Left ventricle myocardium inferior (tissue), 1 donor: ENCODE measurements at regions not wholly inside any gene's neighbourhood (a gene's known extent, or its start where the extent isn't known, plus 50 kb on each side); places are given as distances from the start of the nearest gene placed in this dataset.
A peak's percentile ranks its signal among the peaks of the same experiment; 100 is the strongest.
"Not testable (repeated sequence)": the region's sequence is repeated elsewhere in the genome, so short reads cannot be mapped to it uniquely, and the experiment has no call there.

Experiments
- DNase-seq: peaks from one replicate; pipeline ENCODE4 v3.0.0-alpha.2; 2020
- H3K27ac ChIP-seq: fragments of 200-600 bp; replicated peaks from 2 replicates; pipeline ENCODE4 v1.8.0; 2021
- H3K27me3 ChIP-seq: fragments of 200-600 bp; 2 replicates; pipeline ENCODE4 v1.8.0; 2021; ENCODE audit warnings: low read depth
- H3K36me3 ChIP-seq: fragments of 200-600 bp; 2 replicates; pipeline ENCODE4 v1.8.0; 2021
- H3K4me1 ChIP-seq: fragments of 200-600 bp; 2 replicates; pipeline ENCODE4 v1.8.0; 2021
- H3K4me3 ChIP-seq: fragments of 200-600 bp; 2 replicates; pipeline ENCODE4 v1.8.0; 2021; ENCODE audit warnings: mild to moderate bottlenecking, moderate library complexity
- H3K9me3 ChIP-seq: fragments of 200-600 bp; replicated peaks from 2 replicates; pipeline ENCODE4 v1.8.0; 2021
- CTCF ChIP-seq: fragments of 200-600 bp; IDR thresholded peaks from 2 replicates; pipeline ENCODE4 v1.8.0; 2021; ENCODE audit warnings: antibody characterized with exemption, mild to moderate bottlenecking, borderline replicate concordance
- intact Hi-C: fragments of 100-400 bp; cut with micrococcal nuclease; formaldehyde crosslinking; loops from one replicate; pipeline ENCODE4 v1.11.0; 2022
- donor health status: DM: no; HTN: yes; CAD: no; lungs with severe emphysema.

GRCh38 chr2:22458440-22458839 lies 926.5 kb upstream of the KLHL29 start:
- no peak overlapping the region for H3K27ac ChIP-seq
- intact Hi-C loops = no loop called here
- H3K9me3 ChIP-seq = no peaks in the 10 kb centered on the region
- no peak for DNase-seq
- TF ChIP-seq CTCF = no peak
- H3K4me3 ChIP-seq = no peak overlapping the region
- H3K27me3 ChIP-seq = no peaks in the 10 kb centered on the region
- no peaks in the 10 kb centered on the region for H3K36me3 ChIP-seq
- H3K4me1 ChIP-seq = no peaks in the 10 kb centered on the region

- H3K36me3 ChIP-seq, DNase-seq, H3K4me3 ChIP-seq, H3K27ac ChIP-seq, intact Hi-C loops, H3K4me1 ChIP-seq, H3K27me3 ChIP-seq, H3K9me3 ChIP-seq: not testable (repeated sequence)
Observed at GRCh38 chr2:22475103-22475502, 909.9 kb upstream of the KLHL29 start.

- no peak for DNase-seq
- TF ChIP-seq CTCF = no peak
- Histone ChIP-seq H3K36me3 (no peaks in the 10 kb centered on the region), H3K27ac (no peak overlapping the region), H3K9me3 (no peaks in the 10 kb centered on the region), H3K4me1 (no peaks in the 10 kb centered on the region), H3K27me3 (peaks cover 7% of the 10 kb centered on the region), H3K4me3 (no peak overlapping the region)
- intact Hi-C loops = no loop called here
Observed at GRCh38 chr2:22478329-22478728, 906.6 kb upstream of the KLHL29 start.

- intact Hi-C loops = no loop called here
- peak; percentile 14 for DNase-seq
Observed at GRCh38 chr2:22481486-22482259, 903.3 kb upstream of the KLHL29 start.

GRCh38 chr2:22483036-22483435 lies 901.9 kb upstream of the KLHL29 start:
- Histone ChIP-seq H3K9me3 (no peaks in the 10 kb centered on the region), H3K27me3 (peaks cover 7% of the 10 kb centered on the region), H3K4me1 (no peaks in the 10 kb centered on the region), H3K36me3 (no peaks in the 10 kb centered on the region), H3K4me3 (no peak overlapping the region), H3K27ac (no peak overlapping the region)
- intact Hi-C loops = no loop called here
- no peak for DNase-seq
- no peak for TF ChIP-seq CTCF

More at GRCh38 chr2:22481486-22482259, 903.3 kb upstream of the KLHL29 start:
- no peak for TF ChIP-seq CTCF
- no peaks in the 10 kb centered on the region for H3K9me3 ChIP-seq
- H3K4me3 ChIP-seq = no peak overlapping the region
- H3K4me1 ChIP-seq = no peaks in the 10 kb centered on the region
- H3K27me3 ChIP-seq = peaks cover 7% of the 10 kb centered on the region
- H3K36me3 ChIP-seq = no peaks in the 10 kb centered on the region
- H3K27ac ChIP-seq = peak overlapping the region; percentile 52

GRCh38 chr2:22485486-22485885 lies 899.5 kb upstream of the KLHL29 start:
- intact Hi-C loops = no loop called here

More at GRCh38 chr2:22485486-22485885, 899.5 kb upstream of the KLHL29 start:
- no peak for TF ChIP-seq CTCF
- H3K27me3 ChIP-seq = no peaks in the 10 kb centered on the region
- no peaks in the 10 kb centered on the region for H3K9me3 ChIP-seq
- DNase-seq = no peak
- H3K36me3 ChIP-seq = no peaks in the 10 kb centered on the region
- H3K4me3 ChIP-seq = no peak overlapping the region
- no peaks in the 10 kb centered on the region for H3K4me1 ChIP-seq
- H3K27ac ChIP-seq = no peak overlapping the region
